ENCODE measurements at regions not wholly inside any gene's neighbourhood (a gene's known extent, or its start where the extent isn't known, plus 50 kb on each side); places are given as distances from the start of the nearest gene placed in this dataset.

- no peaks in the 10 kb centered on the region for H3K9me3 ChIP-seq (ENCODE audit: control insufficient read depth, low read length, poor library complexity, severe bottlenecking)
- Mint-ChIP-seq H3K4me1 (no peaks in the 10 kb centered on the region), H3K27me3 (peaks cover 8% of the 10 kb centered on the region), H3K27ac (no peak overlapping the region), H3K4me3 (no peak overlapping the region), H3K36me3 (ENCODE audit: low read depth) (no peaks in the 10 kb centered on the region)
- ATAC-seq, result no peak
- no peak for DNase-seq
Observed at GRCh38 chr5:98099448-98100105, 673.9 kb upstream of the RGMB start.

GRCh38 chr5:98101131-98101530, 672.3 kb upstream of the RGMB start:
- Mint-ChIP-seq H3K27ac (no peak overlapping the region), H3K36me3 (ENCODE audit: low read depth) (no peaks in the 10 kb centered on the region), H3K27me3 (peaks cover 17% of the 10 kb centered on the region), H3K4me1 (no peaks in the 10 kb centered on the region), H3K4me3 (no peak overlapping the region)
- no peaks in the 10 kb centered on the region for H3K9me3 ChIP-seq (ENCODE audit: control insufficient read depth, low read length, poor library complexity, severe bottlenecking)
- DNase-seq, result no peak
- ATAC-seq, result no peak

GRCh38 chr5:98102936-98103335, 670.5 kb upstream of the RGMB start:
- no peak for ATAC-seq
- Mint-ChIP-seq H3K4me3 (no peak overlapping the region), H3K4me1 (no peaks in the 10 kb centered on the region)

DNA sequence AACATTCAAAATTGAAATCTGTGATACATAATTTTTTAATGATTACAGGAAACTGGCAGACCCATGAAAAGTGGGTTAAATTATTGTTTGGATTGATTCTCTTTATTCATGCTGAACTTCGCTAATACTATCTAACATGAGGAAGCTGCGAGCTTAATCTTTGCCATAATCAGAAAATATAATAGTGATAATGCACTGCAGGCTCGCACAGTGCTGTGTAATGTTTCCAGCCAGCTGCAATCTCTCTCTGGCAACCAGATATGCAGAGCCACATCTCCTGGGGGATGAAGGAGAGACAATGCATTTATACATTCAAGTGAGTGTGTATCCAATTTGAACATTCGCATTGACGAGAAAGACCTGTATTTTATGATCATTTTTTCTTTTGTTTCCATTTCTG, 669.7 kb upstream of the RGMB start:
- H3K36me3 Mint-ChIP-seq (ENCODE audit: low read depth), result no peaks in the 10 kb centered on the region
- no peak overlapping the region for H3K27ac Mint-ChIP-seq
- no peak for DNase-seq
- peaks cover 23% of the 10 kb centered on the region for H3K27me3 Mint-ChIP-seq
- H3K9me3 ChIP-seq (ENCODE audit: control insufficient read depth, low read length, poor library complexity, severe bottlenecking), result no peaks in the 10 kb centered on the region
- H3K4me3 Mint-ChIP-seq, result no peak overlapping the region
- H3K4me1 Mint-ChIP-seq, result no peaks in the 10 kb centered on the region
- no peak for ATAC-seq

More at GRCh38 chr5:98102936-98103335, 670.5 kb upstream of the RGMB start:
- no peak for DNase-seq
- Mint-ChIP-seq H3K27me3 (peaks cover 23% of the 10 kb centered on the region), H3K36me3 (ENCODE audit: low read depth) (no peaks in the 10 kb centered on the region), H3K27ac (no peak overlapping the region)
- no peaks in the 10 kb centered on the region for H3K9me3 ChIP-seq (ENCODE audit: control insufficient read depth, low read length, poor library complexity, severe bottlenecking)

- Mint-ChIP-seq H3K4me1 (no peaks in the 10 kb centered on the region), H3K27ac (no peak overlapping the region), H3K4me3 (no peak overlapping the region), H3K27me3 (peaks cover 27% of the 10 kb centered on the region), H3K36me3 (ENCODE audit: low read depth) (no peaks in the 10 kb centered on the region)
- ATAC-seq (no peak), DNase-seq (no peak)
- no peaks in the 10 kb centered on the region for H3K9me3 ChIP-seq (ENCODE audit: control insufficient read depth, low read length, poor library complexity, severe bottlenecking)
Observed at GRCh38 chr5:98104454-98105188, 668.8 kb upstream of the RGMB start.

- Mint-ChIP-seq H3K36me3 (ENCODE audit: low read depth) (no peaks in the 10 kb centered on the region), H3K27me3 (peaks cover 29% of the 10 kb centered on the region), H3K4me1 (no peaks in the 10 kb centered on the region), H3K27ac (no peak overlapping the region), H3K4me3 (no peak overlapping the region)
- H3K9me3 ChIP-seq (ENCODE audit: control insufficient read depth, low read length, poor library complexity, severe bottlenecking), result no peaks in the 10 kb centered on the region
- ATAC-seq, result no peak
- DNase-seq, result no peak
Observed at GRCh38 chr5:98105681-98106080, 667.8 kb upstream of the RGMB start.

DNA sequence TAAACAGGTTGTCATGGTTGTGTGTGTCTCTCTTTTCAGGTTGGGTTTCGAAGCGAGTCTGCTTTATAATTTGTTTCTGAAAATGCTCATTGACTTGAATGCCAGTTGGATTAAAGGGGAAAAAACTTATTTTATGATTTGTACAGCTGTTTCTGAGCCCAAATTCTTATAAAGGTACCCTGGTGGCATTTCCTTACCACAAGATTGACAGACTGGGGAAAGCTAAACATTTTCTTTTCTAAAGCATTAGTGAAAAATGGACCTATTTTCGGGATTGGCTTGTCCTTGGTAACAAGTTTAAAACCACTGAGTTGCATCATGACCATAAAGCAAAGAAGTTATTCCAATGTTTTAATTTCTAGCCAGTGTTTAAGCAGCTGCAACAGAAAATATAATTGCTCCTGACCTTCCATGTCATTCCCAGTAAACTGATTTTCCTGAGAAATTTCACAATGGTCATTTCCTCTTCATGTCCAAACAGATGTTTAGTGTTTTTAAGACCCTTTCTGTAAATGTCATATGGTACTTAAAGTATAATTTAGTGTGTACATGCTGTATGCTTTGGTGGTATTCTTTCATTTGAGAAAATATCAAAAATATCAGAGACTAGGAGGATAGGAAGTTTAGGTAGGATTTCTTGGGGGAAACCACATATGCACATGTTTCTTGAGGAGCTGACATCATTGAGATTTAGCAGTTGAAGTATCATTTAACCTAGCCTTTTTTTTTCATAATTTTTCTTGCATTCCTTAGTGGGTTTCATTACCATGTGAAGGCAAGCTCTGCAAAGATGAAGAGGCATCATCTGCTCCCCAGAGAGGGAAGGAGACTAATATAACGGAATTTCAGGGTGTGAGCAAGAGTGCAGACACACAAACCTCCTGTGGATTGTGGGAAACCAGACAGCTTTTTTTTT, 667.1 kb upstream of the RGMB start:
- no peaks in the 10 kb centered on the region for H3K36me3 Mint-ChIP-seq (ENCODE audit: low read depth)
- no peaks in the 10 kb centered on the region for H3K9me3 ChIP-seq (ENCODE audit: control insufficient read depth, low read length, poor library complexity, severe bottlenecking)
- peaks cover 29% of the 10 kb centered on the region for H3K27me3 Mint-ChIP-seq
- no peak overlapping the region for H3K4me3 Mint-ChIP-seq
- DNase-seq (no peak), ATAC-seq (no peak)
- H3K27ac Mint-ChIP-seq, result no peak overlapping the region
- H3K4me1 Mint-ChIP-seq, result no peaks in the 10 kb centered on the region

- Mint-ChIP-seq H3K4me3 (no peak overlapping the region), H3K36me3 (ENCODE audit: low read depth) (no peaks in the 10 kb centered on the region), H3K4me1 (no peaks in the 10 kb centered on the region), H3K27ac (no peak overlapping the region), H3K27me3 (peaks cover 29% of the 10 kb centered on the region)
- DNase-seq (no peak), ATAC-seq (no peak)
- no peaks in the 10 kb centered on the region for H3K9me3 ChIP-seq (ENCODE audit: control insufficient read depth, low read length, poor library complexity, severe bottlenecking)
Observed at GRCh38 chr5:98108497-98108896, 665.0 kb upstream of the RGMB start.

GRCh38 chr5:98109561-98110006, 663.9 kb upstream of the RGMB start:
- no peaks in the 10 kb centered on the region for H3K9me3 ChIP-seq (ENCODE audit: control insufficient read depth, low read length, poor library complexity, severe bottlenecking)
- H3K36me3 Mint-ChIP-seq (ENCODE audit: low read depth), result no peaks in the 10 kb centered on the region
- peaks cover 21% of the 10 kb centered on the region for H3K27me3 Mint-ChIP-seq
- ATAC-seq (no peak), DNase-seq (no peak)
- no peaks in the 10 kb centered on the region for H3K4me1 Mint-ChIP-seq
- no peak overlapping the region for H3K4me3 Mint-ChIP-seq
- no peak overlapping the region for H3K27ac Mint-ChIP-seq

GRCh38 chr5:98110282-98110691, 663.2 kb upstream of the RGMB start:
- Mint-ChIP-seq H3K4me1 (no peaks in the 10 kb centered on the region), H3K27me3 (peaks cover 16% of the 10 kb centered on the region), H3K4me3 (no peak overlapping the region), H3K36me3 (ENCODE audit: low read depth) (no peaks in the 10 kb centered on the region), H3K27ac (no peak overlapping the region)
- no peaks in the 10 kb centered on the region for H3K9me3 ChIP-seq (ENCODE audit: control insufficient read depth, low read length, poor library complexity, severe bottlenecking)
- DNase-seq, result no peak
- no peak for ATAC-seq

- Mint-ChIP-seq H3K27me3 (peaks cover 16% of the 10 kb centered on the region), H3K36me3 (ENCODE audit: low read depth) (no peaks in the 10 kb centered on the region), H3K27ac (no peak overlapping the region), H3K4me1 (no peaks in the 10 kb centered on the region), H3K4me3 (no peak overlapping the region)
- H3K9me3 ChIP-seq (ENCODE audit: control insufficient read depth, low read length, poor library complexity, severe bottlenecking), result no peaks in the 10 kb centered on the region
- ATAC-seq, result no peak
- no peak for DNase-seq
Observed at GRCh38 chr5:98110791-98111190, 662.7 kb upstream of the RGMB start.

- Mint-ChIP-seq H3K4me3 (no peak overlapping the region), H3K4me1 (no peaks in the 10 kb centered on the region), H3K27ac (no peak overlapping the region), H3K27me3 (peaks cover 7% of the 10 kb centered on the region), H3K36me3 (ENCODE audit: low read depth) (no peaks in the 10 kb centered on the region)
- no peaks in the 10 kb centered on the region for H3K9me3 ChIP-seq (ENCODE audit: control insufficient read depth, low read length, poor library complexity, severe bottlenecking)
- ATAC-seq (no peak), DNase-seq (no peak)
Observed at GRCh38 chr5:98111686-98112085, 661.8 kb upstream of the RGMB start.
